Caco-2 (cell line): ENCODE measurements at regions not wholly inside any gene's neighbourhood (a gene's known extent, or its start where the extent isn't known, plus 50 kb on each side); places are given as distances from the start of the nearest gene placed in this dataset.

ENCODE experiments used
- BruUV-seq: library from RNA; stranded (reverse); fragments of 400-500 nt; replicated peaks from 2 replicates; lab custom pipeline; 2021; lab: Mats Ljungman, UMichigan
- CTCF ChIA-PET: fragments of 300-600 bp; sonication (Branson Sonifier 250); formaldehyde crosslinking; loops from one replicate; lab custom pipeline; 2022; ENCODE audit warnings: antibody characterized with exemption; lab: Charles Lee
- POLR2A ChIA-PET: fragments of 300-600 bp; sonication (Branson Sonifier 250); formaldehyde crosslinking; loops from one replicate; lab custom pipeline; 2022; ENCODE audit warnings: antibody characterized with exemption; lab: Charles Lee
- DNase-seq, 2 experiments: peaks; one replicate each; pipeline versions ENCODE4 v3.0.0 to v3.0.0-alpha.2; 2020 to 2022
- H3K27me3 ChIP-seq: replicated peaks from 2 replicates; pipeline ENCODE4 v1.6.0; 2011; ENCODE audit warnings: low read length; ENCODE audit not compliant: control insufficient read depth, insufficient read depth
- H3K36me3 ChIP-seq: 2 replicates; pipeline ENCODE4 v1.5.1; 2011; ENCODE audit warnings: low read length; ENCODE audit not compliant: control insufficient read depth, insufficient read depth
- H3K4me1 ChIP-seq: fragments of 250-450 bp; sonication (Bioruptor Pico); 2 replicates; pipeline ENCODE4 v1.5.1; 2020; ENCODE audit warnings: mild to moderate bottlenecking
- H3K4me3 ChIP-seq: 2 replicates; pipeline ENCODE4 v1.5.1; 2011; ENCODE audit warnings: low read depth, mild to moderate bottlenecking, control low read depth, low read length
- H3K9me3 ChIP-seq: fragments of 250-450 bp; sonication (Bioruptor Pico); 2 replicates; pipeline ENCODE4 v1.5.1; 2020; ENCODE audit warnings: mild to moderate bottlenecking, moderate library complexity
- H3K27ac Mint-ChIP-seq: one replicate; pipeline ENCODE4 v1.8.0; 2022; ENCODE audit warnings: mixed read lengths; ENCODE audit not compliant: unreplicated experiment
- H3K27me3 Mint-ChIP-seq: one replicate; pipeline ENCODE4 v1.8.0; 2022; ENCODE audit warnings: mixed read lengths; ENCODE audit not compliant: insufficient read depth, unreplicated experiment
- H3K36me3 Mint-ChIP-seq: one replicate; pipeline ENCODE4 v1.8.0; 2022; ENCODE audit warnings: mild to moderate bottlenecking, mixed read lengths; ENCODE audit not compliant: insufficient read depth, unreplicated experiment
- H3K4me1 Mint-ChIP-seq: one replicate; pipeline ENCODE4 v1.8.0; 2022; ENCODE audit warnings: low read depth, mixed read lengths; ENCODE audit not compliant: unreplicated experiment
- H3K4me3 Mint-ChIP-seq: one replicate; pipeline ENCODE4 v1.8.0; 2022; ENCODE audit warnings: mild to moderate bottlenecking, moderate library complexity, mixed read lengths; ENCODE audit not compliant: unreplicated experiment
- H3K9me3 Mint-ChIP-seq: one replicate; pipeline ENCODE4 v1.8.0; 2022; ENCODE audit warnings: mixed read lengths; ENCODE audit not compliant: unreplicated experiment
- CTCF ChIP-seq, 2 experiments: fragments of 200-600 bp in 1 of 2; IDR thresholded peaks; 1 replicate in 1 of 2; 2 replicates in 1 of 2; pipeline versions ENCODE4 v1.5.1 to v1.8.0; 2011 to 2022; ENCODE audit warnings: antibody characterized with exemption in 1 of 2, control low read depth in 1 of 2, inconsistent platforms in 1 of 2, low read depth in 1 of 2, low read length in 1 of 2, mild to moderate bottlenecking in 1 of 2, moderate library complexity in 1 of 2; ENCODE audit not compliant: insufficient read depth in 1 of 2, severe bottlenecking in 1 of 2, unreplicated experiment in 1 of 2
- intact Hi-C: fragments of 100-400 bp; cut with micrococcal nuclease; formaldehyde crosslinking; loops from one replicate; pipeline ENCODE4 v1.10.0; 2022; ENCODE audit not compliant: unreplicated experiment

- Mint-ChIP-seq H3K4me1 (peaks cover 4% of the 10 kb centered on the region), H3K4me3 (no peak overlapping the region), H3K27me3 (peaks cover 8% of the 10 kb centered on the region), H3K36me3 (no peaks in the 10 kb centered on the region), H3K9me3 (no peaks in the 10 kb centered on the region), H3K27ac (no peak overlapping the region)
- ChIA-PET CTCF (no interaction called here), POLR2A (no interaction called here)
- Histone ChIP-seq H3K4me1 (peaks cover 9% of the 10 kb centered on the region; the same call in 1 of the 2 replicates), H3K27me3 (no peaks in the 10 kb centered on the region), H3K9me3 (no peaks in the 10 kb centered on the region), H3K36me3 (no peaks in the 10 kb centered on the region), H3K4me3 (no peak overlapping the region)
- intact Hi-C loops = no loop called here
- TF ChIP-seq CTCF (IDR thresholded peaks at IDR 0.05; ENCODE audit: insufficient read depth in 1 of 2, low read depth in 1 of 2, low read length in 1 of 2, severe bottlenecking in 1 of 2, unreplicated experiment in 1 of 2) = no peak
- no TSS peak for BruUV-seq
- DNase-seq = no peak
These were observed 468.4 kb downstream of the ZSWIM6 start for GRCh38 chr5:61800450-61800849.

DNA sequence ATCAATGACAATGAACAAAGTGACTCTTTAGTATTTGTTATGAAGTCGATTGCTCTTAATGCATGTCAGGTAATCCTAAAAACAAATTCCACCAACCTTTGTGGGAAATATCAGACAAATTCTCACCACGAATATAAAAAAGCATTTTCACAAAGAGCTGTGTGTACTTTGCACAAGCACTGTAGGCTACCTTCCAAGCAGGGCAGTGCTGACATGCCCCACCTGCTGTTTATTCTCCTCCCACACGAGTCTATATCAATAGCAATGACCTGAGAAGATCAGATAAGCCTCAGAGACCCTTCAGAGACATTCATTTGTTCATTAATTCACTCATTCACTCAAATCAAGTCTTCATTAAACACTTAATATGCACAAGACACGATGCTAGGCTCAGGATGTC lies 469.1 kb downstream of the ZSWIM6 start:
- Histone ChIP-seq H3K4me1 (peaks cover 9% of the 10 kb centered on the region; the same call in 1 of the 2 replicates), H3K4me3 (no peak overlapping the region), H3K27me3 (no peaks in the 10 kb centered on the region), H3K9me3 (no peaks in the 10 kb centered on the region), H3K36me3 (no peaks in the 10 kb centered on the region)
- intact Hi-C loops = no loop called here
- Mint-ChIP-seq H3K4me1 (peaks cover 9% of the 10 kb centered on the region), H3K27ac (no peak overlapping the region), H3K36me3 (no peaks in the 10 kb centered on the region), H3K27me3 (peaks cover 8% of the 10 kb centered on the region), H3K9me3 (no peaks in the 10 kb centered on the region), H3K4me3 (no peak overlapping the region)
- DNase-seq = no peak
- POLR2A ChIA-PET = no interaction called here
- CTCF ChIA-PET = no interaction called here
- no peak for TF ChIP-seq CTCF (IDR thresholded peaks at IDR 0.05; ENCODE audit: insufficient read depth in 1 of 2, low read depth in 1 of 2, low read length in 1 of 2, severe bottlenecking in 1 of 2, unreplicated experiment in 1 of 2)
- no TSS peak for BruUV-seq

DNA sequence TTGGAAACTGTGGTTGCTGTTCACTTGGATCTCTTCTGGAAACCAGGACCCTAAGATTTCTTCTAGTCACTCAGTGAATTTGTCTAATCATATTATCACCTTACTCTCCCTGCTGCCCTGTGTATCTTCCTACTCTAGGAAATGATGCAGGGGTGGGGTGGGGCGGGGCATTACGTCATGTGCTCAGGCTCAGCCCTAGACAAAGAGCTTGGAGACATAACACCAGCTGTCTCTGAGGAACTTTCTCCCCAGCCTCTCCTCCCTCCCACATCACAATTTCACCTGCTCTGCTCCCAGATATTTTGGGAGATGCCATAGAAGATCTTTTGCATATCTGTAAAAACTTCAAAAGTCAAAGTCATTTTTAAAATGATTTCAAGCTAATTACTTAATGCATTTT lies 470.4 kb downstream of the ZSWIM6 start:
- H3K36me3 ChIP-seq = no peaks in the 10 kb centered on the region
- POLR2A ChIA-PET = no interaction called here
- no TSS peak for BruUV-seq
- Mint-ChIP-seq H3K27me3 (peaks cover 5% of the 10 kb centered on the region), H3K27ac (no peak overlapping the region), H3K36me3 (no peaks in the 10 kb centered on the region), H3K9me3 (no peaks in the 10 kb centered on the region), H3K4me1 (peaks cover 9% of the 10 kb centered on the region), H3K4me3 (no peak overlapping the region)
- no peaks in the 10 kb centered on the region for H3K9me3 ChIP-seq
- no peaks in the 10 kb centered on the region for H3K27me3 ChIP-seq
- peaks cover 9% of the 10 kb centered on the region; the same call in 1 of the 2 replicates for H3K4me1 ChIP-seq
- CTCF ChIA-PET = interaction anchor here (1.0 kb wide), 1 partner anchor 34 kb away, joined by 4 read pairs; no protein-coding TSS in a partner anchor
- intact Hi-C loops = no loop called here
- H3K4me3 ChIP-seq = no peak overlapping the region
- no peak for DNase-seq
- TF ChIP-seq CTCF (IDR thresholded peaks at IDR 0.05; ENCODE audit: insufficient read depth in 1 of 2, low read depth in 1 of 2, low read length in 1 of 2, severe bottlenecking in 1 of 2, unreplicated experiment in 1 of 2) = no peak
